ENCODE measurements at regions not wholly inside any gene's neighbourhood (a gene's known extent, or its start where the extent isn't known, plus 50 kb on each side); places are given as distances from the start of the nearest gene placed in this dataset.

GRCh38 chr9:108133680-108134079 lies 644.1 kb upstream of the KLF4 start:
- Histone ChIP-seq H3K23ac (ENCODE audit: low read depth, low read length) (no peak overlapping the region), H3K18ac (ENCODE audit: low read depth, low read length) (no peak overlapping the region), H3K14ac (replicated peaks; ENCODE audit: low read depth, low read length) (no peak overlapping the region), H4K20me1 (ENCODE audit: insufficient read depth, low read length) (no peaks in the 10 kb centered on the region), H3K9me1 (ENCODE audit: insufficient read depth, low read length) (no peaks in the 10 kb centered on the region), H2BK15ac (ENCODE audit: low read depth, low read length) (no peak overlapping the region), H3K36me3 (ENCODE audit: control insufficient read depth, insufficient read depth, low read length) (no peaks in the 10 kb centered on the region), H2BK120ac (ENCODE audit: low read depth, low read length) (no peak overlapping the region), H2BK20ac (ENCODE audit: low read depth, low read length) (no peak overlapping the region), H3K27ac (ENCODE audit: insufficient read depth, low read length) (no peak overlapping the region), H2BK5ac (ENCODE audit: low read depth, low read length, poor library complexity, severe bottlenecking) (no peak overlapping the region), H3K4me1 (ENCODE audit: control insufficient read depth, insufficient read depth, low read length) (no peaks in the 10 kb centered on the region), H4K5ac (ENCODE audit: low read depth, low read length) (no peak overlapping the region), H4K8ac (ENCODE audit: low read depth in 2 of 2, low read length in 2 of 2) (no peak overlapping the region), H3K4me3 (ENCODE audit: insufficient read depth, low read depth, low read length) (no peak overlapping the region), H3K56ac (ENCODE audit: extremely low read depth, insufficient read depth, low read length) (no peak overlapping the region), H3K9me3 (ENCODE audit: control insufficient read depth, insufficient read depth, low read length) (no peaks in the 10 kb centered on the region), H2AK5ac (ENCODE audit: low read depth, low read length) (no peak overlapping the region), H3K4ac (ENCODE audit: low read depth, low read length) (no peak overlapping the region), H2AFZ (replicated peaks; ENCODE audit: low read length, poor library complexity) (no peak overlapping the region), H4K91ac (ENCODE audit: insufficient read depth, low read depth, low read length) (no peak overlapping the region), H3K9ac (ENCODE audit: low read depth, low read length) (no peak overlapping the region), H3K4me2 (ENCODE audit: low read depth, low read length) (no peak overlapping the region), H2AK9ac (replicated peaks; ENCODE audit: low read depth, low read length, poor library complexity) (no peak overlapping the region), H3K79me1 (ENCODE audit: low read depth in 1 of 2, low read length in 2 of 2) (no peaks in the 10 kb centered on the region), H3K27me3 (ENCODE audit: control insufficient read depth, insufficient read depth, low read length) (no peaks in the 10 kb centered on the region)
- intact Hi-C loops (cut with micrococcal nuclease) (no loop called here), dilution Hi-C loops (cut with HindIII; ENCODE audit: low sequenced_read_pairs, unreplicated experiment) (no loop called here), in situ Hi-C loops (cut with MboI; ENCODE audit: low sequenced_read_pairs) (no loop called here)
- no CpG with 5 or more reads among the region's 3 CpGs for WGBS, 2 experiments (ENCODE audit: extremely low coverage in 2 of 2, insufficient read length in 1 of 2)
- BruUV-seq (replicated peaks) = no TSS peak
- POLR2A ChIA-PET (ENCODE audit: unreplicated experiment) = no interaction called here
- ATAC-seq (ENCODE audit: low read depth) (no peak), DNase-seq (no peak)
- TF ChIP-seq BHLHE40 (IDR thresholded peaks at IDR 0.05; ENCODE audit: low read depth, low read length) = no peak
- TF ChIP-seq CTCF (conservative IDR thresholded peaks at IDR 0.05; ENCODE audit: low read depth, low read length) = no peak
- TF ChIP-seq POLR2A (IDR thresholded peaks at IDR 0.05; ENCODE audit: low read depth, low read length) = no peak
- no peak for TF ChIP-seq MXI1 (IDR thresholded peaks at IDR 0.05; ENCODE audit: borderline replicate concordance, low read depth, low read length)
- TF ChIP-seq RFX5 (IDR thresholded peaks at IDR 0.05; ENCODE audit: low read depth, low read length) = no peak
- no peak for TF ChIP-seq RAD21 (IDR thresholded peaks at IDR 0.05; ENCODE audit: low read length)
- TF ChIP-seq USF2 (IDR thresholded peaks at IDR 0.05; ENCODE audit: low read depth, low read length) = no peak
- no peak for TF ChIP-seq MAZ (IDR thresholded peaks at IDR 0.05; ENCODE audit: borderline replicate concordance, low read depth, low read length)
- no peak for TF ChIP-seq CHD1 (IDR thresholded peaks at IDR 0.05; ENCODE audit: low read depth, low read length)
- TF ChIP-seq ELK1 (IDR thresholded peaks at IDR 0.05; ENCODE audit: borderline replicate concordance, low read depth, low read length) = no peak
- no peak for TF ChIP-seq SMC3 (IDR thresholded peaks at IDR 0.05; ENCODE audit: low read depth, low read length)
- TF ChIP-seq CEBPB (IDR thresholded peaks at IDR 0.05; ENCODE audit: low read depth, low read length) = no peak
- TF ChIP-seq MAFK (IDR thresholded peaks at IDR 0.05; ENCODE audit: low read depth, low read length) = no peak
- no peak for TF ChIP-seq RCOR1 (IDR thresholded peaks at IDR 0.05; ENCODE audit: insufficient replicate concordance, low read length)
- TF ChIP-seq FOS (IDR thresholded peaks at IDR 0.05; ENCODE audit: low read depth, low read length) = no peak
- CTCF ChIA-PET = no interaction called here
